ENCODE measurements at regions not wholly inside any gene's neighbourhood (a gene's known extent, or its start where the extent isn't known, plus 50 kb on each side); places are given as distances from the start of the nearest gene placed in this dataset.
A peak's percentile ranks its signal among the peaks of the same experiment; 100 is the strongest.

DNA sequence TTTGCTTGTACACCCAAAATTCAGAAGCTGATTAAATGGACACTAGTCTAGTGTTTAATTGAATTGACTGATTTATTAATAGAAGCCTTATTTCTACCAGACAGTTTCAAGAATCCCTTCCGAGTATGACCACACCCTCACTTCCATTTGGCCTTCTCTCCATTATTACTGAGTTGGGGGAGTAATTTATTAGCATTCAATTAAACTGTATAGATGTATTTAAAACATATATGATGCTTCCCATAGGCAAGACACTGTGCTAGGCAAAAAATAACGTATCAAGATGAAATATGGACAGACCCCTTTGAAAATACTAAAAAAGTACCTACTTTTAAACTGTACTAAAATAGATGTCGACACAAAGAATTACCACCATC lies 112.9 kb upstream of the PHACTR1 start:
- ChIA-PET POLR2A (ENCODE audit: low non-redundant PET) (interaction anchor here (0.7 kb wide), 1 partner anchor 248 kb away, joined by 3 read pairs; no protein-coding TSS in a partner anchor), CTCF (interaction anchor here (0.5 to 1.5 kb wide), 2 partner anchors 286 to 313 kb away, joined by 3 to 7 read pairs; partner anchors contain the start of gene EDN1)
- Histone ChIP-seq H3K9me3 (ENCODE audit: low read depth, low read length, poor library complexity, severe bottlenecking) (no peaks in the 10 kb centered on the region), H3K4me1 (ENCODE audit: insufficient read depth, low read length, poor library complexity, severe bottlenecking) (peaks cover 11% of the 10 kb centered on the region), H3K36me3 (ENCODE audit: insufficient read depth, low read length, poor library complexity, severe bottlenecking) (no peaks in the 10 kb centered on the region), H3K4me3 (ENCODE audit: low read depth, low read length, poor library complexity, severe bottlenecking) (no peak overlapping the region), H3K27me3 (replicated peaks; ENCODE audit: insufficient read depth, low read depth, low read length, poor library complexity) (no peaks in the 10 kb centered on the region), H3K27ac (ENCODE audit: low read depth, low read length, poor library complexity, severe bottlenecking) (no peak overlapping the region)
- DNase-seq (ENCODE audit: low spot score) = no peak
- intact Hi-C loops (cut with micrococcal nuclease; ENCODE audit: unreplicated experiment) = loop anchor here (5.0 to 10.0 kb wide), 4 partner anchors 291 to 1016 kb away; partner anchors contain the start of gene EDN1
- TF ChIP-seq, protein P1, sequence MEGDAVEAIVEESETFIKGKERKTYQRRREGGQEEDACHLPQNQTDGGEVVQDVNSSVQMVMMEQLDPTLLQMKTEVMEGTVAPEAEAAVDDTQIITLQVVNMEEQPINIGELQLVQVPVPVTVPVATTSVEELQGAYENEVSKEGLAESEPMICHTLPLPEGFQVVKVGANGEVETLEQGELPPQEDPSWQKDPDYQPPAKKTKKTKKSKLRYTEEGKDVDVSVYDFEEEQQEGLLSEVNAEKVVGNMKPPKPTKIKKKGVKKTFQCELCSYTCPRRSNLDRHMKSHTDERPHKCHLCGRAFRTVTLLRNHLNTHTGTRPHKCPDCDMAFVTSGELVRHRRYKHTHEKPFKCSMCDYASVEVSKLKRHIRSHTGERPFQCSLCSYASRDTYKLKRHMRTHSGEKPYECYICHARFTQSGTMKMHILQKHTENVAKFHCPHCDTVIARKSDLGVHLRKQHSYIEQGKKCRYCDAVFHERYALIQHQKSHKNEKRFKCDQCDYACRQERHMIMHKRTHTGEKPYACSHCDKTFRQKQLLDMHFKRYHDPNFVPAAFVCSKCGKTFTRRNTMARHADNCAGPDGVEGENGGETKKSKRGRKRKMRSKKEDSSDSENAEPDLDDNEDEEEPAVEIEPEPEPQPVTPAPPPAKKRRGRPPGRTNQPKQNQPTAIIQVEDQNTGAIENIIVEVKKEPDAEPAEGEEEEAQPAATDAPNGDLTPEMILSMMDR (conservative IDR thresholded peaks at IDR 0.05; ENCODE audit: low read depth, low read length) = no peak
- TF ChIP-seq EZH2 (IDR thresholded peaks at IDR 0.05; ENCODE audit: borderline replicate concordance, low read depth, low read length, poor library complexity, severe bottlenecking) = no peak
- BruUV-seq (replicated peaks) = no TSS peak

DNA sequence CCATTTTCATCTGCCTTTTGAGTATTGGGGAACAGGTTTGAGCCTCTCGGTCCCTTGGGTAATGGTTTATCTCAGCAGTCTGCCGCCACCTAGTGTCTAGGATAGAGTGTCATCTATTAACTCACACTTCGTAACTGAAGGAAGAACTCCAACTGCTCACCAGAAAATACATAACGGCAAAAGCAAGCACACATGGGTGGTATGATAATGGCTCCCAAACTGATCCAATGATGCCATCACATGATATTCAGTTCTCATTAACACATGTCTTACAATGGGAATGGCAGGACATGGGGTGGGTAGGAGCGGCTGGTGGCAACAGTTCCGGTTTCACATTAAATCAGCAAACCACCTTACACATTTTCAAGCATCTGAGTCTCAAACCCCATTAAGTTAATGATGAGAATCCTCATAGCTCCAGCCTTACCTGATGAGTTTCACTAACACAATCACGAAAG lies 110.7 kb upstream of the PHACTR1 start:
- ChIA-PET POLR2A (ENCODE audit: low non-redundant PET) (no interaction called here), CTCF (no interaction called here)
- BruUV-seq (replicated peaks) = no TSS peak
- Histone ChIP-seq H3K27ac (ENCODE audit: low read depth, low read length, poor library complexity, severe bottlenecking) (no peak overlapping the region), H3K9me3 (ENCODE audit: low read depth, low read length, poor library complexity, severe bottlenecking) (no peaks in the 10 kb centered on the region), H3K4me1 (ENCODE audit: insufficient read depth, low read length, poor library complexity, severe bottlenecking) (peaks cover 11% of the 10 kb centered on the region), H3K27me3 (replicated peaks; ENCODE audit: insufficient read depth, low read depth, low read length, poor library complexity) (no peaks in the 10 kb centered on the region), H3K4me3 (ENCODE audit: low read depth, low read length, poor library complexity, severe bottlenecking) (no peak overlapping the region), H3K36me3 (ENCODE audit: insufficient read depth, low read length, poor library complexity, severe bottlenecking) (no peaks in the 10 kb centered on the region)
- intact Hi-C loops (cut with micrococcal nuclease; ENCODE audit: unreplicated experiment) = loop anchor here (10.0 kb wide), 1 partner anchor 289 kb away; no protein-coding TSS in a partner anchor
- peak; percentile 82 for DNase-seq (ENCODE audit: low spot score)
- TF ChIP-seq EZH2 (IDR thresholded peaks at IDR 0.05; ENCODE audit: borderline replicate concordance, low read depth, low read length, poor library complexity, severe bottlenecking) = no peak
- TF ChIP-seq, protein P1 (conservative IDR thresholded peaks at IDR 0.05; ENCODE audit: low read depth, low read length) = peak; percentile 82

DNA sequence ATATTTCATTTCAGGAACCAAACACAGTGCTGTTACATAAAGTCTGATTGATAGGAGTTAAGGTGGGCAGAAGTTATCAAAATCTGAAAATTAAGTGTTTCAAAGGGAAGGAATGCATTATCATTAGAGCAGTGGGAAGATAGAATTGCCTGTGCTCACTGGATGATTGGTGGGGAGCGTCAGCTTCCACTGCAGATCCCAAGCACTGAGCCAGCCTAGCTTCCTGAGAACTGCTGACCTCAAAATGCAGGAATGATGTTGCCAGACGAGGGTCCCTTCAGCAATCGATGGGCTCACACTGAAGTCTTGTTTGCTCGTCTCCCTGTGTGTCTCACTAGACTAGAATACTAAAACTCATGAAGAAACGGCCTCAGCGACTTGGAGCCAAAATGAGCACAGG lies 110.0 kb upstream of the PHACTR1 start:
- CTCF ChIA-PET = no interaction called here
- Histone ChIP-seq H3K4me1 (ENCODE audit: insufficient read depth, low read length, poor library complexity, severe bottlenecking) (peaks cover 8% of the 10 kb centered on the region), H3K9me3 (ENCODE audit: low read depth, low read length, poor library complexity, severe bottlenecking) (no peaks in the 10 kb centered on the region), H3K4me3 (ENCODE audit: low read depth, low read length, poor library complexity, severe bottlenecking) (no peak overlapping the region), H3K27ac (ENCODE audit: low read depth, low read length, poor library complexity, severe bottlenecking) (no peak overlapping the region), H3K36me3 (ENCODE audit: insufficient read depth, low read length, poor library complexity, severe bottlenecking) (no peaks in the 10 kb centered on the region), H3K27me3 (replicated peaks; ENCODE audit: insufficient read depth, low read depth, low read length, poor library complexity) (no peaks in the 10 kb centered on the region)
- POLR2A ChIA-PET (ENCODE audit: low non-redundant PET) = no interaction called here
- BruUV-seq (replicated peaks) = no TSS peak
- no peak for TF ChIP-seq EZH2 (IDR thresholded peaks at IDR 0.05; ENCODE audit: borderline replicate concordance, low read depth, low read length, poor library complexity, severe bottlenecking)
- TF ChIP-seq, protein P1 (conservative IDR thresholded peaks at IDR 0.05; ENCODE audit: low read depth, low read length) = no peak
- intact Hi-C loops (cut with micrococcal nuclease; ENCODE audit: unreplicated experiment) = loop anchor here (10.0 kb wide), 1 partner anchor 288 kb away; no protein-coding TSS in a partner anchor
- no peak for DNase-seq (ENCODE audit: low spot score)
